NB4 (cell line): ENCODE measurements at regions not wholly inside any gene's neighbourhood (a gene's known extent, or its start where the extent isn't known, plus 50 kb on each side); places are given as distances from the start of the nearest gene placed in this dataset.

ENCODE experiments used
- POLR2A ChIP-seq: IDR thresholded peaks from 2 replicates; pipeline ENCODE4 v1.6.1; 2011; ENCODE audit warnings: mild to moderate bottlenecking; ENCODE audit not compliant: insufficient read length; ENCODE audit errors: extremely low read depth
- TF ChIP-seq, protein P1 (sequence below): IDR thresholded peaks from one replicate; pipeline ENCODE4 v1.5.1; 2012; ENCODE audit warnings: low read depth, low read length

DNA sequence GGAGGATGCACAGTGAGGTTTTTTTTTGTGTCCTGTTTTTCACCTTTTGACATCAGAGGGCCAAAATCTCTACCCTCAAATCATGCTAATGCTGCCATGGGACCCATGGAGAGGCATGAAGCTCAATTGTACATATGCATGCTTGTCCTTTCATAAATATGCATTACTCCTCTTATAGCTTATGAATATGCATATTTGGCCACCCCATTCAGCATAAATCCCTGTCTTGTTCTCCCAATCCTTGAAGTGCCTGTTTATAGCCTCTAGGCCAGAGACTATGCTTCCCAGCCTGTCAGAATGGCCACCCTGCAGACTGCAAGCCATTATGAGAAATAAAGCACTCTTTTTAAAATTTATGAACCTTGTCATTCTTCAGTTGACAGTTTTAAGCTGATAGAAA lies 696.4 kb upstream of the ZNF804A start:
- TF ChIP-seq, protein P1, sequence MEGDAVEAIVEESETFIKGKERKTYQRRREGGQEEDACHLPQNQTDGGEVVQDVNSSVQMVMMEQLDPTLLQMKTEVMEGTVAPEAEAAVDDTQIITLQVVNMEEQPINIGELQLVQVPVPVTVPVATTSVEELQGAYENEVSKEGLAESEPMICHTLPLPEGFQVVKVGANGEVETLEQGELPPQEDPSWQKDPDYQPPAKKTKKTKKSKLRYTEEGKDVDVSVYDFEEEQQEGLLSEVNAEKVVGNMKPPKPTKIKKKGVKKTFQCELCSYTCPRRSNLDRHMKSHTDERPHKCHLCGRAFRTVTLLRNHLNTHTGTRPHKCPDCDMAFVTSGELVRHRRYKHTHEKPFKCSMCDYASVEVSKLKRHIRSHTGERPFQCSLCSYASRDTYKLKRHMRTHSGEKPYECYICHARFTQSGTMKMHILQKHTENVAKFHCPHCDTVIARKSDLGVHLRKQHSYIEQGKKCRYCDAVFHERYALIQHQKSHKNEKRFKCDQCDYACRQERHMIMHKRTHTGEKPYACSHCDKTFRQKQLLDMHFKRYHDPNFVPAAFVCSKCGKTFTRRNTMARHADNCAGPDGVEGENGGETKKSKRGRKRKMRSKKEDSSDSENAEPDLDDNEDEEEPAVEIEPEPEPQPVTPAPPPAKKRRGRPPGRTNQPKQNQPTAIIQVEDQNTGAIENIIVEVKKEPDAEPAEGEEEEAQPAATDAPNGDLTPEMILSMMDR, result no peak
- TF ChIP-seq POLR2A, result no peak
